ENCODE measurements at regions not wholly inside any gene's neighbourhood (a gene's known extent, or its start where the extent isn't known, plus 50 kb on each side); places are given as distances from the start of the nearest gene placed in this dataset.

- no peak for DNase-seq (ENCODE audit: low spot score)
Observed at GRCh38 chr6:152905551-152906299, 77.1 kb downstream of the FBXO5 start.

GRCh38 chr6:152909241-152909640, 73.6 kb downstream of the FBXO5 start:
- DNase-seq (ENCODE audit: low spot score) = no peak

GRCh38 chr6:152916035-152916434, 66.8 kb downstream of the FBXO5 start:
- no peak for DNase-seq (ENCODE audit: low spot score)

GRCh38 chr6:152918991-152919390, 63.9 kb downstream of the FBXO5 start:
- no peak for DNase-seq (ENCODE audit: low spot score)

GRCh38 chr6:152920016-152920415, 62.8 kb downstream of the FBXO5 start:
- DNase-seq (ENCODE audit: low spot score) = no peak
